ENCODE measurements at regions not wholly inside any gene's neighbourhood (a gene's known extent, or its start where the extent isn't known, plus 50 kb on each side); places are given as distances from the start of the nearest gene placed in this dataset.

GRCh38 chr10:78533776-78534175 is 500.1 kb downstream of the RPS24 start:
- Histone ChIP-seq H3K36me3 (ENCODE audit: control insufficient read depth in 1 of 2, insufficient read depth in 2 of 2, low read length in 2 of 2) (no peaks in the 10 kb centered on the region), H3K9ac (ENCODE audit: low read length) (no peak overlapping the region), H3K9me2 (ENCODE audit: insufficient read depth) (no peaks in the 10 kb centered on the region), H4K20me1 (ENCODE audit: insufficient read depth) (no peaks in the 10 kb centered on the region), H3K9me3 (ENCODE audit: control insufficient read depth in 1 of 2, insufficient read depth in 1 of 2, low read depth in 1 of 2, low read length in 2 of 2) (no peaks in the 10 kb centered on the region), H3K79me2 (ENCODE audit: insufficient read depth, low read length) (no peaks in the 10 kb centered on the region), H3K27ac (ENCODE audit: low read depth, low read length) (no peak overlapping the region), H3K4me2 (ENCODE audit: low read length) (no peak overlapping the region), H3K4me3 (replicated peaks in 1 of 2; ENCODE audit: low read depth in 1 of 2, low read length in 2 of 2) (no peak overlapping the region), H3K4me1 (ENCODE audit: control insufficient read depth in 1 of 2, insufficient read depth in 2 of 2, low read length in 2 of 2) (no peaks in the 10 kb centered on the region), H3K27me3 (ENCODE audit: insufficient read depth, low read length) (no peaks in the 10 kb centered on the region), H2AFZ (ENCODE audit: low read depth, low read length, poor library complexity, severe bottlenecking) (no peak overlapping the region)
- no peak for ATAC-seq
- no peak for DNase-seq (ENCODE audit: low read depth, low spot score)
- TF ChIP-seq RAD21 (IDR thresholded peaks at IDR 0.05; ENCODE audit: low read depth) = no peak
- no peak for TF ChIP-seq ELF1 (IDR thresholded peaks at IDR 0.05; ENCODE audit: borderline replicate concordance, low read depth)
- no peak for TF ChIP-seq ZFX (IDR thresholded peaks at IDR 0.05)
- TF ChIP-seq SP1 (IDR thresholded peaks at IDR 0.05; ENCODE audit: low read depth) = no peak
- no peak for TF ChIP-seq JUND (IDR thresholded peaks at IDR 0.05)
- TF ChIP-seq MAX (IDR thresholded peaks at IDR 0.05) = no peak
- no peak for TF ChIP-seq EGR1 (IDR thresholded peaks at IDR 0.05; ENCODE audit: low read depth)
- TF ChIP-seq POLR2AphosphoS5 (IDR thresholded peaks at IDR 0.05; ENCODE audit: low read depth, low read length) = no peak
- TF ChIP-seq CBX3 (IDR thresholded peaks at IDR 0.05; ENCODE audit: low read depth) = no peak
- no peak for TF ChIP-seq FOSL1 (IDR thresholded peaks at IDR 0.05; ENCODE audit: low read depth)
- no peak for TF ChIP-seq TCF7L2 (IDR thresholded peaks at IDR 0.05; ENCODE audit: borderline replicate concordance, extremely low read depth, insufficient read depth, insufficient read length)
- TF ChIP-seq YY1 (IDR thresholded peaks at IDR 0.05; ENCODE audit: extremely low read depth, insufficient replicate concordance, low read depth, low read length) = no peak
- no peak for TF ChIP-seq SRF (IDR thresholded peaks at IDR 0.05; ENCODE audit: low read depth)
- TF ChIP-seq SIN3A (IDR thresholded peaks at IDR 0.05; ENCODE audit: low read depth) = no peak
- no peak for TF ChIP-seq ATF3 (IDR thresholded peaks at IDR 0.05)
- TF ChIP-seq ZNF274 (IDR thresholded peaks at IDR 0.05; ENCODE audit: low read depth, low read length) = no peak
- no peak for TF ChIP-seq ZBTB33 (IDR thresholded peaks at IDR 0.05; ENCODE audit: extremely low read depth, insufficient replicate concordance, low read length)
- CTCF ChIA-PET = no interaction called here
- no TSS peak for BruUV-seq (replicated peaks)
- POLR2A ChIA-PET = no interaction called here
- RAD21 ChIA-PET (ENCODE audit: low non-redundant PET in 1 of 2, low total read pairs in 2 of 2, uncharacterized antibody in 2 of 2, unreplicated experiment in 2 of 2) = no interaction called here
- intact Hi-C loops (cut with micrococcal nuclease) = no loop called here

Data from HCT116 (cell line).